Endodermal cell (in vitro differentiated cells): ENCODE measurements at regions not wholly inside any gene's neighbourhood (a gene's known extent, or its start where the extent isn't known, plus 50 kb on each side); places are given as distances from the start of the nearest gene placed in this dataset.

Experiments
- DNase-seq: peaks from one replicate; pipeline ENCODE4 v3.0.0-alpha.2; 2017
- H3K27ac ChIP-seq: 2 replicates; pipeline ENCODE4 v1.5.1; 2013; ENCODE audit warnings: mild to moderate bottlenecking, low read depth, low read length, moderate library complexity
- H3K27me3 ChIP-seq: 2 replicates; pipeline ENCODE4 v1.6.1; 2013; ENCODE audit warnings: mild to moderate bottlenecking, low read length, moderate library complexity; ENCODE audit not compliant: insufficient read depth, control insufficient read depth, poor library complexity, severe bottlenecking
- H3K36me3 ChIP-seq: 2 replicates; pipeline ENCODE4 v1.7.0; 2013; ENCODE audit warnings: mild to moderate bottlenecking, low read length, moderate library complexity; ENCODE audit not compliant: control insufficient read depth, insufficient read depth
- H3K4me1 ChIP-seq: one replicate; pipeline ENCODE4 v1.7.0; 2013; ENCODE audit warnings: low read length; ENCODE audit not compliant: control insufficient read depth, insufficient read depth
- H3K4me3 ChIP-seq: 2 replicates; pipeline ENCODE4 v1.5.1; 2013; ENCODE audit warnings: mild to moderate bottlenecking, low read length, moderate library complexity
- H3K9ac ChIP-seq: 2 replicates; pipeline ENCODE4 v1.6.1; 2013; ENCODE audit warnings: mild to moderate bottlenecking, low read length, moderate library complexity; ENCODE audit not compliant: poor library complexity, severe bottlenecking; ENCODE audit errors: extremely low read depth
- H3K9me3 ChIP-seq: 2 replicates; pipeline ENCODE4 v1.6.1; 2013; ENCODE audit warnings: mild to moderate bottlenecking, low read length, moderate library complexity; ENCODE audit not compliant: control insufficient read depth
- H3K27ac Mint-ChIP-seq: 2 replicates; pipeline ENCODE4 v1.8.0; 2020; ENCODE audit warnings: mixed read lengths
- H3K27me3 Mint-ChIP-seq: 2 replicates; pipeline ENCODE4 v1.8.0; 2021; ENCODE audit warnings: mild to moderate bottlenecking, mixed read lengths; ENCODE audit not compliant: insufficient read depth
- H3K36me3 Mint-ChIP-seq: 2 replicates; pipeline ENCODE4 v1.8.0; 2020; ENCODE audit warnings: low read depth, mixed read lengths
- H3K4me1 Mint-ChIP-seq: 2 replicates; pipeline ENCODE4 v1.8.0; 2020; ENCODE audit warnings: mixed read lengths
- H3K4me3 Mint-ChIP-seq: 2 replicates; pipeline ENCODE4 v1.8.0; 2020; ENCODE audit warnings: mild to moderate bottlenecking, moderate library complexity, mixed read lengths
- H3K9me3 Mint-ChIP-seq: 2 replicates; pipeline ENCODE4 v1.8.0; 2020; ENCODE audit warnings: mild to moderate bottlenecking, mixed read lengths
- CTCF ChIP-seq: fragments of 200-600 bp; sonication (generic); conservative IDR thresholded peaks from 2 replicates; pipeline ENCODE4 v1.5.0; 2021; ENCODE audit warnings: antibody characterized with exemption, mild to moderate bottlenecking
- WGBS, 2 experiments: methylation state at CpG; one replicate each; pipeline versions ENCODE4 v1.1.5 to v1.1.7; 2013; ENCODE audit warnings: missing lambda C conversion rate in 2 of 2, mixed read lengths in 1 of 2; ENCODE audit not compliant: insufficient coverage in 1 of 2, insufficient read length in 1 of 2; 5-methylcytosine and 5-hydroxymethylcytosine counted together

- Histone ChIP-seq H3K9me3 (no peaks in the 10 kb centered on the region), H3K27ac (no peak overlapping the region), H3K4me3 (no peak overlapping the region), H3K36me3 (no peaks in the 10 kb centered on the region), H3K4me1 (no peaks in the 10 kb centered on the region), H3K27me3 (no peaks in the 10 kb centered on the region), H3K9ac (no peak overlapping the region)
- H3K36me3 Mint-ChIP-seq = no peaks in the 10 kb centered on the region
- DNase-seq = no peak
- no peak overlapping the region for H3K4me3 Mint-ChIP-seq
- no peaks in the 10 kb centered on the region for H3K27me3 Mint-ChIP-seq
- H3K27ac Mint-ChIP-seq = no peak overlapping the region
- H3K9me3 Mint-ChIP-seq = no peaks in the 10 kb centered on the region
- H3K4me1 Mint-ChIP-seq = peaks cover 15% of the 10 kb centered on the region
- no peak for TF ChIP-seq CTCF
Measured at GRCh38 chr20:11114382-11114781, 440.6 kb upstream of the JAG1 start.

- peaks cover 19% of the 10 kb centered on the region for H3K4me1 Mint-ChIP-seq
- no peak overlapping the region for H3K4me3 ChIP-seq
- no peak overlapping the region for H3K9ac ChIP-seq
- H3K9me3 ChIP-seq = no peaks in the 10 kb centered on the region
- no peak overlapping the region for H3K27ac ChIP-seq
- no peak overlapping the region for H3K4me3 Mint-ChIP-seq
- no peaks in the 10 kb centered on the region for H3K36me3 Mint-ChIP-seq
- no peaks in the 10 kb centered on the region for H3K36me3 ChIP-seq
- H3K9me3 Mint-ChIP-seq = no peaks in the 10 kb centered on the region
- no peak for DNase-seq
- no peaks in the 10 kb centered on the region for H3K27me3 Mint-ChIP-seq
- whole genome bisulfite sequencing, 2 experiments = 84 to 94% methylated on average over 2 of the region's 2 CpGs
- no peak for TF ChIP-seq CTCF
- no peaks in the 10 kb centered on the region for H3K4me1 ChIP-seq
- H3K27ac Mint-ChIP-seq = no peak overlapping the region
- H3K27me3 ChIP-seq = no peaks in the 10 kb centered on the region
Measured at GRCh38 chr20:11117808-11118528, 444.2 kb upstream of the JAG1 start.

- Histone ChIP-seq H3K9ac (no peak overlapping the region), H3K4me1 (no peaks in the 10 kb centered on the region), H3K36me3 (no peaks in the 10 kb centered on the region), H3K27me3 (no peaks in the 10 kb centered on the region), H3K4me3 (no peak overlapping the region), H3K9me3 (no peaks in the 10 kb centered on the region), H3K27ac (no peak overlapping the region)
- WGBS, 2 experiments = 95 to 96% methylated on average over 4 of the region's 4 CpGs
- Mint-ChIP-seq H3K27me3 (no peaks in the 10 kb centered on the region), H3K4me1 (peaks cover 19% of the 10 kb centered on the region), H3K4me3 (no peak overlapping the region), H3K9me3 (no peaks in the 10 kb centered on the region), H3K36me3 (no peaks in the 10 kb centered on the region), H3K27ac (no peak overlapping the region)
- no peak for DNase-seq
- TF ChIP-seq CTCF = no peak
Measured at GRCh38 chr20:11118802-11119380, 445.1 kb upstream of the JAG1 start.
